K562 (cell line): ENCODE measurements at regions not wholly inside any gene's neighbourhood (a gene's known extent, or its start where the extent isn't known, plus 50 kb on each side); places are given as distances from the start of the nearest gene placed in this dataset.

Experiments
- ATAC-seq: fragments of 200-7000 bp; cut with Tn5 transposase; 3 replicates; pipeline ENCODE4 v1.9.1; 2020; ENCODE audit warnings: moderate library complexity
- BruUV-seq: library from RNA; stranded (reverse); fragments of 400-500 nt; replicated peaks from 2 replicates; lab custom pipeline; 2021; lab: Mats Ljungman, UMichigan
- CTCF ChIA-PET: fragments of 300-600 bp; formaldehyde crosslinking; extraction: SDS; loops from one replicate; lab custom pipeline; 2021; ENCODE audit warnings: low intra/inter-chr PET ratio; lab: Yijun Ruan, JAX
- POLR2A ChIA-PET: fragments of 300-600, 350-650 bp; sonication (Branson Sonifier 250); formaldehyde crosslinking; extraction: SDS; loops from one replicate; lab custom pipeline; 2021; ENCODE audit warnings: antibody characterized with exemption, inconsistent platforms; lab: Yijun Ruan, JAX
- DNase-seq, 4 experiments: peaks; one replicate each; pipeline versions ENCODE4 v3.0.0 to v3.0.0-alpha.2; 2011 to 2018; ENCODE audit warnings: low spot score in 3 of 4, mixed read lengths in 3 of 4; ENCODE audit errors: extremely low read depth in 1 of 4
- FAIRE-seq: peaks from 2 replicates; lab custom pipeline; 2011; peaks lifted over from hg19 to GRCh38; lab: Jason Lieb, UNC
- H2AFZ ChIP-seq: 2 replicates; pipeline ENCODE4 v1.6.0; 2011; ENCODE audit warnings: low read depth, low read length, control low read depth, inconsistent platforms
- H3K27ac ChIP-seq: fragments of 200-600 bp; 3 replicates; pipeline ENCODE4 v1.8.0; 2011; ENCODE audit warnings: low read depth, mild to moderate bottlenecking, control low read depth, inconsistent platforms, low read length, moderate library complexity, mixed read lengths; ENCODE audit errors: extremely low read depth
- H3K27me3 ChIP-seq, 2 experiments: fragments of 300-600 bp in 1 of 2; 2 replicates in 1 of 2; 3 replicates in 1 of 2; pipeline versions ENCODE4 v1.6.0 to v1.8.0; 2011; ENCODE audit warnings: inconsistent platforms in 2 of 2, low read length in 2 of 2, mild to moderate bottlenecking in 1 of 2, mixed read lengths in 1 of 2, moderate library complexity in 1 of 2; ENCODE audit not compliant: control insufficient read depth in 2 of 2, insufficient read depth in 2 of 2
- H3K36me3 ChIP-seq: fragments of 300-600 bp; 3 replicates; pipeline ENCODE4 v1.8.0; 2011; ENCODE audit warnings: mild to moderate bottlenecking, low read length, inconsistent platforms; ENCODE audit not compliant: control insufficient read depth, insufficient read depth
- H3K4me1 ChIP-seq, 2 experiments: fragments of 200-600 bp in 1 of 2; replicated peaks in 1 of 2; 2 replicates in 1 of 2; 3 replicates in 1 of 2; pipeline versions ENCODE4 v1.5.1 to v1.8.0; 2011; ENCODE audit warnings: inconsistent platforms in 2 of 2, low read length in 2 of 2, mild to moderate bottlenecking in 1 of 2, mixed read lengths in 1 of 2, moderate library complexity in 1 of 2; ENCODE audit not compliant: control insufficient read depth in 2 of 2, insufficient read depth in 2 of 2
- H3K4me2 ChIP-seq: 2 replicates; pipeline ENCODE4 v1.6.1; 2011; ENCODE audit warnings: low read length, control low read depth, inconsistent platforms, mixed read lengths; ENCODE audit not compliant: insufficient read depth
- H3K4me3 ChIP-seq: fragments of 200-600 bp; sonication (generic), shearing (Covaris generic); 2 replicates; pipeline ENCODE4 v1.5.1; 2016; ENCODE audit warnings: control low read depth, inconsistent platforms
- H3K79me2 ChIP-seq: fragments of 200-600 bp; 3 replicates; pipeline ENCODE4 v1.8.0; 2011; ENCODE audit warnings: low read length, inconsistent platforms; ENCODE audit not compliant: control insufficient read depth, insufficient read depth
- H3K9ac ChIP-seq, 2 experiments: 2 replicates each; pipeline versions ENCODE4 v1.6.0 to v1.6.1; 2011; ENCODE audit warnings: low read depth in 2 of 2, low read length in 2 of 2, control low read depth in 1 of 2, inconsistent platforms in 1 of 2, mild to moderate bottlenecking in 1 of 2, mixed read lengths in 1 of 2; ENCODE audit not compliant: insufficient read depth in 1 of 2
- H3K9me1 ChIP-seq: one replicate; pipeline ENCODE4 v1.6.0; 2011; ENCODE audit warnings: inconsistent platforms, mild to moderate bottlenecking, low read length, moderate library complexity; ENCODE audit not compliant: control insufficient read depth, insufficient read depth
- H3K9me3 ChIP-seq: replicated peaks from 2 replicates; pipeline ENCODE4 v1.5.1; 2011; ENCODE audit warnings: low read depth, low read length, inconsistent platforms; ENCODE audit not compliant: control insufficient read depth, insufficient read depth
- H4K20me1 ChIP-seq: replicated peaks from 2 replicates; pipeline ENCODE4 v1.6.1; 2011; ENCODE audit warnings: low read length, inconsistent platforms, mixed read lengths; ENCODE audit not compliant: control insufficient read depth, insufficient read depth
- CREB1 ChIP-seq, 2 experiments: sonication (generic) in 1 of 2; formaldehyde crosslinking in 1 of 2; IDR thresholded peaks; 2 replicates each; pipeline versions ENCODE4 v1.6.1 to v1.8.0; 2012 to 2022; ENCODE audit warnings: inconsistent platforms in 1 of 2, mild to moderate bottlenecking in 1 of 2, missing genetic modification reagents in 1 of 2, moderate library complexity in 1 of 2
- E2F5 ChIP-seq: sonication (generic); formaldehyde crosslinking; IDR thresholded peaks from 2 replicates; pipeline ENCODE4 v1.8.0; 2022; ENCODE audit warnings: mild to moderate bottlenecking, missing genetic modification reagents
- GTF2E2 ChIP-seq: fragments of 200-800 bp; sonication (Bioruptor generic); IDR thresholded peaks from 2 replicates; pipeline ENCODE4 v1.6.1; 2016; ENCODE audit warnings: missing genetic modification characterization, missing compliant biosample characterization
- HDAC6 ChIP-seq: IDR thresholded peaks from 2 replicates; pipeline ENCODE4 v1.6.1; 2012; ENCODE audit warnings: low read depth, mild to moderate bottlenecking, control low read depth, inconsistent platforms, low read length, moderate library complexity
- MAX ChIP-seq: sonication (generic); formaldehyde crosslinking; IDR thresholded peaks from 2 replicates; pipeline ENCODE4 v1.9.0; 2022; ENCODE audit warnings: mild to moderate bottlenecking, missing genetic modification reagents
- MITF ChIP-seq: IDR thresholded peaks from 2 replicates; pipeline ENCODE4 v1.6.1; 2014; ENCODE audit warnings: antibody characterized with exemption
- RBM22 ChIP-seq: fragments of 200-400 bp; formaldehyde crosslinking; IDR thresholded peaks from 2 replicates; pipeline ENCODE4 v1.6.1; 2018; ENCODE audit warnings: low read length, low read depth; ENCODE audit not compliant: poor library complexity, severe bottlenecking
- RBM25 ChIP-seq: fragments of 200-400 bp; formaldehyde crosslinking; IDR thresholded peaks from 2 replicates; pipeline ENCODE4 v1.6.1; 2018; ENCODE audit warnings: low read length, low read depth, moderate library complexity; ENCODE audit not compliant: severe bottlenecking
- ZFX ChIP-seq: sonication (generic); formaldehyde crosslinking; IDR thresholded peaks from 2 replicates; pipeline ENCODE4 v1.8.0; 2022; ENCODE audit warnings: mild to moderate bottlenecking, missing genetic modification reagents, moderate library complexity
- WGBS: fragments of 100-300 bp; shearing (Covaris generic); methylation state at CpG from one replicate; pipeline ENCODE4 v1.1.6; 2016; ENCODE audit warnings: low coverage, mixed read lengths; ENCODE audit not compliant: insufficient coverage; ENCODE audit errors: missing lambda C conversion rate; 5-methylcytosine and 5-hydroxymethylcytosine counted together
- in situ Hi-C: fragments of 300-500 bp; cut with MboI; formaldehyde crosslinking; loops from 4 replicates; pipeline ENCODE4 v1.15.0; 2018; ENCODE audit warnings: inconsistent platforms, mixed read lengths
- intact Hi-C: fragments of 100-400 bp; cut with micrococcal nuclease; formaldehyde crosslinking; loops from 2 replicates; pipeline ENCODE4 v1.14.2; 2022

GRCh38 chr13:73317140-73317539, 258.3 kb downstream of the KLF5 start:
- H3K4me1 ChIP-seq: no peaks in the 10 kb centered on the region
- CTCF ChIA-PET: no interaction called here
- intact Hi-C loops (no loop called here), in situ Hi-C loops (no loop called here)
- no peaks in the 10 kb centered on the region for H3K79me2 ChIP-seq
- no peaks in the 10 kb centered on the region for H3K9me3 ChIP-seq
- no peak overlapping the region for H3K27ac ChIP-seq
- TF ChIP-seq HDAC6 (no peak), ZFX (CRISPR knock-in tag) (no peak), MITF (no peak), CREB1 (IDR thresholded peaks at IDR 0.05) (no peak), CREB1 (CRISPR knock-in tag; IDR thresholded peaks at IDR 0.05) (no peak), GTF2E2 (tag) (no peak), RBM22 (no peak), E2F5 (no peak), MAX (CRISPR knock-in tag) (no peak), RBM25 (no peak)
- H3K9ac ChIP-seq: no peak overlapping the region
- H3K9me1 ChIP-seq: no peaks in the 10 kb centered on the region
- POLR2A ChIA-PET: interaction anchor here (1.4 kb wide), 1 partner anchor 19 kb away, joined by 3 read pairs; no protein-coding TSS in a partner anchor
- H2AFZ ChIP-seq: no peak overlapping the region
- H3K4me2 ChIP-seq: no peak overlapping the region
- no peak for FAIRE-seq
- ATAC-seq: no peak
- BruUV-seq: no TSS peak
- no peak overlapping the region for H3K4me3 ChIP-seq
- no peaks in the 10 kb centered on the region for H3K36me3 ChIP-seq
- no peaks in the 10 kb centered on the region for H3K27me3 ChIP-seq
- DNase-seq: no peak
- 0% methylated on average over 2 of the region's 2 CpGs for WGBS
- no peaks in the 10 kb centered on the region for H4K20me1 ChIP-seq
